CD4-positive, alpha-beta T cell treated with Interleukin-4 for 1 hour (primary cell): ENCODE measurements at regions not wholly inside any gene's neighbourhood (a gene's known extent, or its start where the extent isn't known, plus 50 kb on each side); places are given as distances from the start of the nearest gene placed in this dataset.

ENCODE experiments used
- DNase-seq, 2 donors: peaks; one replicate each; pipeline ENCODE4 v3.0.0-alpha.2; 2020 to 2022

DNA sequence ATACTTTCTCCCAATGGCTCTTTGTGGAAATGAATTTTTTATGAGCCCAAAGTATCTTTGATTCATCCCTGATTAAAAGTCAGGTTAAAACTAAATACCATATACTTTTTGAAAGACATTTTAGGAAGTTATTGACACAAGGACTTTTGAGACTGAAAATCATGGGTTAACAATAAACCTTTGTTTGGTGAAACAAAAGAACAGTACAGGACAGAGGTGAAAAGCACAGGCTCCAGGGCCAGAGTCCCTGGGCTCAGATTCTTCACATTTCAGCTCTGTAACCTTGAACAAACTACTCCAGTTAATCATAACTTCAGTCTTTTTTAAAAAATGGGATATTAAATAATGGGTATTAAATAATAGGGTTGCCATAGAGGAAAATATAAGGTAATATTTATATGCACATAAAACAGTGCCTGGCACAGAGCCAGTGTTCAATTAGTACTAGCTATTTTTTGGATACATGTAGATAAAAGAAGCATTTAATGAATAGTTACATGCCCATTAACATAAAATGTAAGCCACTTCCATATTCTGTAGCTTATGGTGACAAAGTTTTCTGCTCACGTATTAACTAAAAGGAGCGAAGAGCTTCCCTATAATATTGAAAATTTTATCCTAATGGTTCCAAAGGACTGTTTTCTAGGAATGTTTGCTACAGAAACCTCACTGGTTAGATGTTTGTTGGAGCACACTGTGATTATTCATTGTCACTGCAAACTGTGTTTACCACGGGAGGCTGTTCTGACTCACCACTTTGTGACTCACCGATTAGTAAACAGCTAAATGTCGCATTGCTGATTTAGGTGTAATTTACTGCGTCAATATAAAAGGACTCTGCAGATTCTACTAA, 255.4 kb downstream of the DAD1 start:
- DNase-seq = no peak

DNA sequence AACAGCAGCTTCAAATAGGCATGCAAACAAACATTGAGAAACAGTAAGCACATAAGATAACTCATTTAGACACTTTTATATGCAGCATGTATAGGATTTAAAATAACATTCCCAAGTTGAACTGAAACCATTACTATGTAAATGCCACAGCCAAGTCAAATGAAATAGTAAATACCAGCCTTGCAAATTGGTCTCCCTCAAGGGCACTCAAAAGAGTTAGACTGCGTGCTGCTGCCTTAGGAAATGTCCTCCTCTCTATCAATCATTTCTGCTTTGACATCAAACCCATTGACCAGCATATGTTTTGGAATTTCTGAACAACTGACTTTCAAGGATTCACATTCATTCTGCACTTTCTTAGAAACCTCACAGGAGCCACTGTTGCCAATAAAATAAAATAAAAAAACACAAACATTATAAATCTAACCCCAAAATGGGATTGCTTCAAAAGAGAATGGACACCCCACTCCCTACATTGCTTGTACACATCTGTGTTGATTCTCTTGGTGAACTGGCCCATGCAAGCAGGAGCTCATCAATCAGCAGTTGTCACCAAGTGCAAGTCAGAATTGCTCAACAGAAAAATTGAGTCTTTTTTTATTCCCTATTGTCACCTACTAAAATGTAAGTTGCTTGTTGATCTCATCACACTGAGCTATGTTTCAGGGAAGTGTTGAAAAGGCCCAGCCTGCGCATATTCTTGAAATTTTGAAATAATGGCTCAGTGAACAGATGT, 256.2 kb downstream of the DAD1 start:
- no peak for DNase-seq

- no peak for DNase-seq
Observed at GRCh38 chr14:22329371-22329770, 259.7 kb downstream of the DAD1 start.

GRCh38 chr14:22325676-22326400, 263.2 kb downstream of the DAD1 start:
- no peak for DNase-seq

DNA sequence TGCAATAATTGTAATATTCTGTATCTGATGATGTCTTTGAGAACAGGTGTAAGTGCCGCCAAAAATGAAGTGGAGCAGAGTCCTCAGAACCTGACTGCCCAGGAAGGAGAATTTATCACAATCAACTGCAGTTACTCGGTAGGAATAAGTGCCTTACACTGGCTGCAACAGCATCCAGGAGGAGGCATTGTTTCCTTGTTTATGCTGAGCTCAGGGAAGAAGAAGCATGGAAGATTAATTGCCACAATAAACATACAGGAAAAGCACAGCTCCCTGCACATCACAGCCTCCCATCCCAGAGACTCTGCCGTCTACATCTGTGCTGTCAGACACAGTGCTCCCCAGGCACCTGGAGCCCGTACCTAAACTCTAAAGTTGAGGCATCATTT, 268.7 kb downstream of the DAD1 start:
- DNase-seq = no peak

DNA sequence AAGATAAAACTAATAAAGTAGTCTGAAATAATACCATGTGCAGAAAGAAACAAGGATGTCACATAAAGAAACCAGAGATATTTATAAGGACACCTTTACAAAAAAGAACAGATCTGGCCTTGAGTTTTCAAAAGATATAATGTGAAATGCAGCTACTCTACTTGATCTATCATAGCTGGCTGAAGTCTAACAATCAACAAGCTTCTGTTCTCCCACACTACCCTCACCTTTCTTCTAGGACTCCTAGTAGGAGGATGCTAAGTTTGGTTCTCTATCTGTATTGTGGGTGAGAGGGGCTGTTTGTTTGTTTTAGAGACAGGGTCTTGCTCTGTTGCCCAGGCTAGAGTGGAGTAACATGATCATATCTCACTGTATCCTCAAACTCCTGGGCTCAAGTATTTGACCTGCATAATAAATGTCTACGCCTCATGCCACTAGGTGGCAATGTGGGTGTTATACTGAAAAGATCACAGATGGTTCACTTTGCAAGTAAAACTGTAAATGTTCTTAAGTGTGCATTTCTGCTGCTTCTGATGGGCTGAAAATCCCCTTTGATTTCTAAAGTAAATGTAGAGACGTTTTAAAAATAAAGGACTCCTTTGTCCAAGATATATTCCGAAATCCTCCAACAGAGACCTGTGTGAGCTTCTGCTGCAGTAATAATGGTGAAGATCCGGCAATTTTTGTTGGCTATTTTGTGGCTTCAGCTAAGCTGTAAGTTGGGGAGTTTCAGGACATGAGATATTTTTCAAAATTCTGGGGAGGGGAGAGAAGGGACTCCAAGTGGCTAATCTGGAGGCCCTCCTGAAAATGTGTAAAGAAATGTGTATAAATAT, 269.3 kb downstream of the DAD1 start:
- peak; percentile 37 to 46 for DNase-seq

DNA sequence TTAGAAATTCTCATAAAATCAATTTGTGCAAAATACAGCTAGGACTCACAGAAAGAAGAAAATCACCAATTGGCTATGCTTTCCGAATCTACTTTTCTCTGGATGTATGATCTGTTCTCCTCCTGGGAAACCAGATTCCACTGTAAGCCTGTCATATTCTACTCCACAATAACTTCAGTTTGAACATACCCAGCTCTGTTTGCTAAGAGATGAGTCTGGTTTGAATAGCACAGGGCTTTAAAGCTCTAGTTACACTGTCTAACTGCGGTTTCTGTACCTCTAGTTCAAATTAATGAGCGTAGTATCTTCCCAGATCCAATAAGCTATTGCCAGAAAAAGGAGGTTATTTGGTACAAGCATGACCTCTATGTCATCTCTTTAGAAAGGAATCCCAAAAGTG, 270.1 kb downstream of the DAD1 start:
- DNase-seq = no peak

DNA sequence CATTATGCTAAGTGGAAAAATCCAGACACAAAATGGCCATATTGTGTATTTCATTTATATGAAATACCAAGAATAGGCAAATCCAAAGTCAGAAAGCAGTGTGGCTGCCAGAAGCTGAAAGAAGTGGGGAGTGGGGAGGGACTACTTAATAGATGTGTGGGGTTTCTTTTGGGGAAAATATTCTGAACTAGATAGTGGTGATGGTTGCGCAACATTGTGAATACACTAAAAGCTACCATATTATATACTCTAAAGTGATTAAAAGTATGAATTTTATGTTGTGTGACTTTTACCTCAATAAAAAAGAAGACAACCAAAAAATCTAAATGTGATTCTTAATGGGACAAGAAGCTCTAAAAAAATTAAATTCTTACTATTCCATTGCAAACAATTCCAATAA, 272.6 kb downstream of the DAD1 start:
- DNase-seq = no peak

GRCh38 chr14:22315336-22315735, 273.7 kb downstream of the DAD1 start:
- DNase-seq = no peak

DNA sequence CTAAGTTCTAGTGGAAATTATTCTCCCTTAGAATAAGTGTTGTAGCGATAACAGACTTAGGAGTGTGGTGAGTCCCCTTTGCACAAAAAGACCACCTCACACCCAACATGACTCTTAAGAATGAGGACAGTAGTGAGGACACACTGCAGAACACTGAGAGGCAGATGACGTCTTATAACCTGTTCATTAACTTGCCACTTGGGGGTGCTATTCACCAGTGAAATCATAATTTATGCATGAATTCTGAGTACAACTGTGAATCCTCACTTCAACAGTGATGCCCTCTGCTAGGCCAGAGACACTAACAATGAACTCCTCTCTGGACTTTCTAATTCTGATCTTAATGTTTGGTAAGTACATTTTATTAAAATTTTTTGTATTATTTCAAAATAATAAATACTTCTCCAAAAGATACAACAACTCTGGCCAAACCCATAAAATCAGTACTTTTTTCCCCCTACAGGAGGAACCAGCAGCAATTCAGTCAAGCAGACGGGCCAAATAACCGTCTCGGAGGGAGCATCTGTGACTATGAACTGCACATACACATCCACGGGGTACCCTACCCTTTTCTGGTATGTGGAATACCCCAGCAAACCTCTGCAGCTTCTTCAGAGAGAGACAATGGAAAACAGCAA, 274.7 kb downstream of the DAD1 start:
- DNase-seq = peak; percentile 22 to 42

GRCh38 chr14:22313172-22313801, 275.7 kb downstream of the DAD1 start:
- DNase-seq = no peak

DNA sequence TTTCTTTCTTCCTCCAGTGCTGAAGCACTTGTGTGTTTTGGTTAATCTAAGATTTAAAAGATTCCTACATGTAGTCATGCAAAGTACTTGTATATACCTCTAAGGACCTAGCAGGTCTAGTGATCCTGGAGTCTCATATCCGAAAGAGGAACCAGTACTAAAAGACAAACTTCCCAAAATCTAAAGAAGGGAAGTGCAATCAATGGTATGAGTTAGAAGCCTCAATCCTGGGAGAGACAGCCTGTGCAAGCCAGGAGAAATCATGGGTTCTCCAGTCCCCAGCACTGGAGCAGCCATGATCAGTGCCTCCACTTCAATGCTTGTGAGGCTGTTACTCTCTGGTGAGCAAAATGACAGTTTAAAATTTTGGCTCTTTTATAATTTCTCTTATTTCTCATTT, 277.4 kb downstream of the DAD1 start:
- no peak for DNase-seq

- peak in 1 of 2 donors; percentile 33 for DNase-seq
Observed at GRCh38 chr14:22305607-22306006, 283.4 kb downstream of the DAD1 start.

GRCh38 chr14:22304326-22304725, 284.7 kb downstream of the DAD1 start:
- no peak for DNase-seq

DNA sequence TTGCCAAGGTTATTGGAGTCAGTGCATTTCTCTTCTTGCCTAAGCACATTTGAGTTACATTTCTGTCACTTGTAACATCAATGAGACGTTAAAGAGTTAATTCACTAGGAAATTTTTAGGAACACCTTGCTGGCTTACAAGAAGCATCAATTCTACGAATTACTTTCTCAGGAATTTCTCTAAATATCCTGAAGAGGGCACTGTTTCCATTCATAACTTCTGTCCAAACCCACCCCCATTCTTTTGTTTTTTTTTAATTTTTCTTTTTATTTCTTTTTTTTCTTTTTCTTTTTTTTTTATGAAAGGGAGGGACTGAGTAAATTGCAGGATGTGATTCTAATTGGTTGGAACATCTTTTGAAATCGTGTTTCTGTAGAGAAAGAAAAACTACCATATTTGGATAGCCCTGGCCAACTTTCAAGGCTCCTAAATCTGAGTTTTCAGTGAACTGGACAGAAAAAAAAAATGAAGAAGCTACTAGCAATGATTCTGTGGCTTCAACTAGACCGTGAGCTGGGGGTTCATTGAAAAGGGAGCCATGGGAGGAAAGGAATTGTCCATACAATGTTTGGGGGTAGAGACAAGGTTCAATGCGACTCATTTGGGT, 285.3 kb downstream of the DAD1 start:
- peak in 1 of 2 donors; percentile 22 for DNase-seq

GRCh38 chr14:22300646-22301045, 288.4 kb downstream of the DAD1 start:
- DNase-seq = no peak

- no peak for DNase-seq
Observed at GRCh38 chr14:22297376-22297775, 291.6 kb downstream of the DAD1 start.

DNA sequence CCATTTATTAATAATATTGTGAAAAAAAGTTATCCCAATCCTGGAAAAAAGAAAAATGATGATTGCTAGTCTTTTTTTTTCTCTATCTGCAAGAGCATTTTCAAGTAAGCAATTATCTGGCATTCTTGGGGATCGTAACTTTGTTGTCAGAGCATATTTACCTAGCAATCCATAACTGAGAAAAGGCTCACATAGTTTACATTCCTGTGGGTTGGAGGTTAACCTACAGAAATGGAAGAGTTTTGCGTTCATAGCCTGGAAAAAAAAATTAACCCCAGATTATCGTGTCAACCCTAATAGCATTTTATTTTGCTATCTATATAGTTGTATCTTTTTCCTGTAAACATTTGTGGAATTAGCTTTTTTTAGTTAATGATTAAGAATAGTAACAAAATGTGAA, 292.3 kb downstream of the DAD1 start:
- no peak for DNase-seq

GRCh38 chr14:22296088-22296487, 292.9 kb downstream of the DAD1 start:
- no peak for DNase-seq

- no peak for DNase-seq
Observed at GRCh38 chr14:22291406-22291805, 297.6 kb downstream of the DAD1 start.

DNA sequence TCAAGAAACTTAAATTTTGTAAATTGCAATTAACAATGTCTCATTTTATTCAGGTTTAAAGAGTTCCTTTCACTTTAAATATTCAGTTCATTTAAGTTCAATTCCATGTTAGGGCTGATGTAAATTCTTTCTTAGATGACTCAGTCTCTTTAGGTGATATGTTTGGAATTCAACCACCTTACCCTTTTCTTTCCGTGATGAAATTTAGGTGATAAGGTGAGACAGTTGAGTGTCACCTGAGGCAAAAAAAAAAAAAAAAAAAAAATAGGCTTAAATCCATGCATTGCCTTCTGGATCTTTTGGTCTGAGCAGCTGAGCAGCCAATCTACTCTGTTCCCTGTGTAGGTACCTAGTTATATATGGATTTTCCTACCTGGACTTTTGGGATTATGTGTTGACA, 299.5 kb downstream of the DAD1 start:
- no peak for DNase-seq
